Stomach (tissue), 8 donors: ENCODE measurements at regions not wholly inside any gene's neighbourhood (a gene's known extent, or its start where the extent isn't known, plus 50 kb on each side); places are given as distances from the start of the nearest gene placed in this dataset.
A peak's percentile ranks its signal among the peaks of the same experiment; 100 is the strongest.
"Not testable (repeated sequence)": the region's sequence is repeated elsewhere in the genome, so short reads cannot be mapped to it uniquely, and the experiment has no call there.

ENCODE experiments used
- DNase-seq, 2 donors: peaks; one replicate each; pipeline versions ENCODE4 v3.0.0 to v3.0.0-alpha.2; 2013 to 2019
- H3K27ac ChIP-seq, 5 donors: fragments of 200-600 bp in 4 of 5; sonication (generic) in 4 of 5; one replicate each; pipeline ENCODE4 v1.5.1; 2013 to 2019; ENCODE audit warnings: mild to moderate bottlenecking in 1 of 5, moderate library complexity in 1 of 5
- H3K27me3 ChIP-seq, 3 donors: fragments of 200-600 bp; sonication (generic); one replicate each; pipeline ENCODE4 v1.5.1; 2017 to 2019; ENCODE audit warnings: mixed run types in 1 of 3
- H3K36me3 ChIP-seq, 4 donors: fragments of 200-600 bp; sonication (generic); 1 replicate in 3 of 4; 2 replicates in 1 of 4; pipeline ENCODE4 v1.5.1; 2016 to 2019
- H3K4me1 ChIP-seq, 4 donors: fragments of 200-600 bp; sonication (generic); one replicate each; pipeline ENCODE4 v1.5.1; 2016 to 2019
- H3K4me3 ChIP-seq, 4 donors: fragments of 200-600 bp; sonication (generic) in 3 of 4; one replicate each; pipeline ENCODE4 v1.5.1; 2016 to 2019; ENCODE audit warnings: mild to moderate bottlenecking in 1 of 4
- H3K9me3 ChIP-seq, 4 donors: fragments of 200-600 bp; sonication (generic); one replicate each; pipeline ENCODE4 v1.5.1; 2016 to 2019
- CTCF ChIP-seq, 7 experiments: fragments of 450-650 bp in 4 of 7; fragments of 200-600 bp in 3 of 7; sonication (generic) in 3 of 7; IDR thresholded peaks; one replicate each; pipeline ENCODE4 v1.5.1; 2016 to 2019; ENCODE audit warnings: antibody characterized with exemption in 7 of 7, control low read depth in 2 of 7, mild to moderate bottlenecking in 1 of 7
- POLR2AphosphoS5 ChIP-seq, 3 donors: sonication (generic); formaldehyde crosslinking; IDR thresholded peaks; one replicate each; pipeline ENCODE4 v1.6.1; 2016; ENCODE audit warnings: antibody characterized with exemption in 3 of 3
- WGBS, 5 donors: extraction: QIAGEN DNeasy Blood & Tissue Kit in 3 of 5; methylation state at CpG; one replicate each; pipeline versions ENCODE4 v1.1.5 to v1.1.7; 2013 to 2018; 5-methylcytosine and 5-hydroxymethylcytosine counted together
- intact Hi-C: fragments of 100-400 bp; cut with DNase I; formaldehyde crosslinking; loops from one replicate; pipeline ENCODE4 v1.15.1; 2023; ENCODE audit warnings: low total_unique reads
- donor health status: healthy with polysubstance abuse.
- donor health status: Bipolar disorder and iron deficiency.
- donor health status: healthy.

DNA sequence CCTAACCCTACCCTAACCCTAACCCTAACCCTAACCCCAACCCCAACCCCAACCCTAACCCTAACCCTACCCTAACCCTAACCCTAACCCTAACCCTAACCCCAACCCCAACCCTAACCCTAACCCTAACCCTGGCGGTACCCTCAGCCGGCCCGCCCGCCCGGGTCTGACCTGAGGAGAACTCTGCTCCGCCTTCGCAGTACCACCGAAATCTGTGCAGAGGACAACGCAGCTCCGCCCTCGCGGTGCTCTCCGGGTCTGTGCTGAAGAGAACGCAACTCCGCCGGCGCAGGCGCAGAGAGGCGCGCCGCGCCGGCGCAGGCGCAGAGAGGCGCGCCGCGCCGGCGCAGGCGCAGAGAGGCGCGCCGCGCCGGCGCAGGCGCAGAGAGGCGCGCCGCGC, 56.1 kb upstream of the IQSEC3 start:
- H3K27ac ChIP-seq, H3K36me3 ChIP-seq, H3K4me3 ChIP-seq, intact Hi-C loops, H3K9me3 ChIP-seq, H3K27me3 ChIP-seq: not testable (repeated sequence)
- H3K4me1 ChIP-seq: peaks cover 7 to 18% (median 18%) of the 10 kb centered on the region in 4 donors
- peak in 1 of 2 donors; percentile 5 for DNase-seq
- WGBS, 5 donors: 83 to 100% (median 92%) methylated on average over 3 to 34 of the region's 43 CpGs

- H3K9me3 ChIP-seq, intact Hi-C loops, H3K4me3 ChIP-seq, H3K27me3 ChIP-seq, H3K27ac ChIP-seq, H3K36me3 ChIP-seq, DNase-seq: not testable (repeated sequence)
- H3K4me1 ChIP-seq: peaks cover 7 to 18% (median 18%) of the 10 kb centered on the region in 4 donors
- peak in 1 of 7 experiments; percentile 25 for TF ChIP-seq CTCF (IDR thresholded peaks at IDR 0.05)
- 50 to 89% (median 86%) methylated on average over 10 to 57 of the region's 81 CpGs for WGBS, 5 donors
Observed at GRCh38 chr12:10879-11812, 55.4 kb upstream of the IQSEC3 start.

GRCh38 chr12:12306-12705, 54.3 kb upstream of the IQSEC3 start:
- H3K9me3 ChIP-seq, H3K36me3 ChIP-seq, DNase-seq, H3K4me3 ChIP-seq, H3K27me3 ChIP-seq, intact Hi-C loops, H3K27ac ChIP-seq: not testable (repeated sequence)
- H3K4me1 ChIP-seq: peaks cover 7 to 18% (median 18%) of the 10 kb centered on the region in 4 donors
- 93 to 96% (median 94%) methylated on average over 10 to 11 of the region's 11 CpGs for WGBS, 5 donors

GRCh38 chr12:12725-13640, 53.6 kb upstream of the IQSEC3 start:
- H3K27me3 ChIP-seq, intact Hi-C loops, H3K9me3 ChIP-seq, H3K4me3 ChIP-seq: not testable (repeated sequence)
- Histone ChIP-seq H3K27ac (peak overlapping the region in 3 of 5 donors; percentile 46 to 78 (median 66)), H3K4me1 (peaks cover 7 to 18% (median 18%) of the 10 kb centered on the region in 4 donors), H3K36me3 (peaks cover 0 to 16% (median 12%) of the 10 kb centered on the region in 4 donors)
- peak in 1 of 2 donors; percentile 10 for DNase-seq
- WGBS, 5 donors: 67 to 74% (median 71%) methylated on average over 14 to 16 of the region's 16 CpGs

DNA sequence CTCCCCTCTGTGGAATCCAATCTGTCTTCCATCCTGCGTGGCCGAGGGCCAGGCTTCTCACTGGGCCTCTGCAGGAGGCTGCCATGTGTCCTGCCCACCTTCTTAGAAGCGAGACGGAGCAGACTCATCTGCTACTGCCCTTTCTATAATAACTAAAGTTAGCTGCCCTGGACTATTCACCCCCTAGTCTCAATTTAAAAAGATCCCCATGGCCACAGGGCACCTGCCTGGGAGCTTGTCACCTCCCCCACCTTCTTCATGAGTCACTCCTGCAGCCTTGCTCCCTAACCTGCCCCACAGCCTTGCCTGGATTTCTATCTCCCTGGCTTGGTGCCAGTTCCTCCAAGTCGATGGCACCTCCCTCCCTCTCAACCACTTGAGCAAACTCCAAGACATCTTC, 52.7 kb upstream of the IQSEC3 start:
- peak overlapping the region in 4 of 5 donors; percentile 43 to 78 (median 60) for H3K27ac ChIP-seq
- TF ChIP-seq POLR2AphosphoS5 (IDR thresholded peaks at IDR 0.05): peak in 2 of 3 donors; percentile 41 to 61

DNA sequence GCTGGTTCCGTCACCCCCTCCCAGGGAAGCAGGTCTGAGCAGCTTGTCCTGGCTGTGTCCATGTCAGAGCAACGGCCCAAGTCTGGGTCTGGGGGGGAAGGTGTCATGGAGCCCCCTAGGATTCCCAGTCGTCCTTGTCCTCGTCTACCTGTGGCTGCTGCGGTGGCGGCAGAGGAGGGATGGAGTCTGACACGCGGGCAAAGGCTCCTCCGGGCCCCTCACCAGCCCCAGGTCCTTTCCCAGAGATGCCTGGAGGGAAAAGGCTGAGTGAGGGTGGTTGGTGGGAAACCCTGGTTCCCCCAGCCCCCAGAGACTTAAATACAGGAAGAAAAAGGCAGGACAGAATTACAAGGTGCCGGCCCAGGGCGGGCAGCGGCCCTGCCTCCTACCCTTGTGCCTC, 51.9 kb upstream of the IQSEC3 start:
- H3K4me3 ChIP-seq, H3K27ac ChIP-seq, intact Hi-C loops, DNase-seq, H3K27me3 ChIP-seq, H3K9me3 ChIP-seq: not testable (repeated sequence)
- Histone ChIP-seq H3K36me3 (peaks cover 0 to 18% (median 13%) of the 10 kb centered on the region in 4 donors), H3K4me1 (peaks cover 7 to 18% (median 18%) of the 10 kb centered on the region in 4 donors)
- WGBS, 5 donors: 71 to 77% (median 74%) methylated on average over 6 to 11 of the region's 12 CpGs; no CpG with 5 or more reads in 1 of the 5 donors

More for the DNA sequence above, 52.7 kb upstream of the IQSEC3 start:
- intact Hi-C loops, H3K4me3 ChIP-seq, H3K27me3 ChIP-seq, H3K9me3 ChIP-seq: not testable (repeated sequence)
- WGBS, 5 donors: 47 to 60% (median 49%) methylated on average over 4 to 5 of the region's 5 CpGs
- Histone ChIP-seq H3K4me1 (peaks cover 7 to 18% (median 18%) of the 10 kb centered on the region in 4 donors), H3K36me3 (peaks cover 0 to 18% (median 13%) of the 10 kb centered on the region in 4 donors)
- DNase-seq: peak; percentile 48 to 64

GRCh38 chr12:15381-15780, 51.2 kb upstream of the IQSEC3 start:
- Histone ChIP-seq H3K4me1 (peaks cover 7 to 18% (median 18%) of the 10 kb centered on the region in 4 donors), H3K36me3 (peaks cover 0 to 18% (median 13%) of the 10 kb centered on the region in 4 donors)
- H3K9me3 ChIP-seq, DNase-seq, H3K27ac ChIP-seq, H3K27me3 ChIP-seq, H3K4me3 ChIP-seq, intact Hi-C loops: not testable (repeated sequence)
- 90 to 100% (median 92%) methylated on average over 2 to 7 of the region's 9 CpGs for WGBS, 5 donors

- DNase-seq: not testable (repeated sequence)
Observed at GRCh38 chr12:16019-16418, 50.5 kb upstream of the IQSEC3 start.

GRCh38 chr12:16541-16940, 50.0 kb upstream of the IQSEC3 start:
- intact Hi-C loops, H3K4me3 ChIP-seq, H3K27me3 ChIP-seq, H3K27ac ChIP-seq, DNase-seq, H3K9me3 ChIP-seq: not testable (repeated sequence)
- H3K4me1 ChIP-seq: peaks cover 7 to 18% (median 18%) of the 10 kb centered on the region in 4 donors
- H3K36me3 ChIP-seq: peaks cover 5 to 28% (median 23%) of the 10 kb centered on the region in 4 donors
- 89 to 94% (median 92%) methylated on average over 3 to 8 of the region's 9 CpGs; no CpG with 5 or more reads in 1 of the 5 donors for WGBS, 5 donors

More at GRCh38 chr12:16019-16418, 50.5 kb upstream of the IQSEC3 start:
- H3K9me3 ChIP-seq, H3K4me3 ChIP-seq, H3K27me3 ChIP-seq, intact Hi-C loops, H3K27ac ChIP-seq: not testable (repeated sequence)
- 69 to 85% (median 70%) methylated on average over 6 of the region's 9 CpGs; no CpG with 5 or more reads in 2 of the 5 donors for WGBS, 5 donors
- peaks cover 7 to 18% (median 18%) of the 10 kb centered on the region in 4 donors for H3K4me1 ChIP-seq
- peaks cover 0 to 23% (median 18%) of the 10 kb centered on the region in 4 donors for H3K36me3 ChIP-seq
